K562 (cell line): ENCODE measurements at regions not wholly inside any gene's neighbourhood (a gene's known extent, or its start where the extent isn't known, plus 50 kb on each side); places are given as distances from the start of the nearest gene placed in this dataset.

Experiments used
- ATAC-seq: fragments of 200-7000 bp; cut with Tn5 transposase; 3 replicates; pipeline ENCODE4 v1.9.1; 2020; ENCODE audit warnings: moderate library complexity
- BruUV-seq: library from RNA; stranded (reverse); fragments of 400-500 nt; replicated peaks from 2 replicates; lab custom pipeline; 2021; lab: Mats Ljungman, UMichigan
- CTCF ChIA-PET: fragments of 300-600 bp; formaldehyde crosslinking; extraction: SDS; loops from one replicate; lab custom pipeline; 2021; ENCODE audit warnings: low intra/inter-chr PET ratio; lab: Yijun Ruan, JAX
- POLR2A ChIA-PET: fragments of 300-600, 350-650 bp; sonication (Branson Sonifier 250); formaldehyde crosslinking; extraction: SDS; loops from one replicate; lab custom pipeline; 2021; ENCODE audit warnings: antibody characterized with exemption, inconsistent platforms; lab: Yijun Ruan, JAX
- DNase-seq, 4 experiments: peaks; one replicate each; pipeline versions ENCODE4 v3.0.0 to v3.0.0-alpha.2; 2011 to 2018; ENCODE audit warnings: low spot score in 3 of 4, mixed read lengths in 3 of 4; ENCODE audit errors: extremely low read depth in 1 of 4
- FAIRE-seq: peaks from 2 replicates; lab custom pipeline; 2011; peaks lifted over from hg19 to GRCh38; lab: Jason Lieb, UNC
- H2AFZ ChIP-seq: 2 replicates; pipeline ENCODE4 v1.6.0; 2011; ENCODE audit warnings: low read depth, low read length, control low read depth, inconsistent platforms
- H3K27ac ChIP-seq: fragments of 200-600 bp; 3 replicates; pipeline ENCODE4 v1.8.0; 2011; ENCODE audit warnings: low read depth, mild to moderate bottlenecking, control low read depth, inconsistent platforms, low read length, moderate library complexity, mixed read lengths; ENCODE audit errors: extremely low read depth
- H3K27me3 ChIP-seq, 2 experiments: fragments of 300-600 bp in 1 of 2; 2 replicates in 1 of 2; 3 replicates in 1 of 2; pipeline versions ENCODE4 v1.6.0 to v1.8.0; 2011; ENCODE audit warnings: inconsistent platforms in 2 of 2, low read length in 2 of 2, mild to moderate bottlenecking in 1 of 2, mixed read lengths in 1 of 2, moderate library complexity in 1 of 2; ENCODE audit not compliant: control insufficient read depth in 2 of 2, insufficient read depth in 2 of 2
- H3K36me3 ChIP-seq: fragments of 300-600 bp; 3 replicates; pipeline ENCODE4 v1.8.0; 2011; ENCODE audit warnings: mild to moderate bottlenecking, low read length, inconsistent platforms; ENCODE audit not compliant: control insufficient read depth, insufficient read depth
- H3K4me1 ChIP-seq, 2 experiments: fragments of 200-600 bp in 1 of 2; replicated peaks in 1 of 2; 2 replicates in 1 of 2; 3 replicates in 1 of 2; pipeline versions ENCODE4 v1.5.1 to v1.8.0; 2011; ENCODE audit warnings: inconsistent platforms in 2 of 2, low read length in 2 of 2, mild to moderate bottlenecking in 1 of 2, mixed read lengths in 1 of 2, moderate library complexity in 1 of 2; ENCODE audit not compliant: control insufficient read depth in 2 of 2, insufficient read depth in 2 of 2
- H3K4me2 ChIP-seq: 2 replicates; pipeline ENCODE4 v1.6.1; 2011; ENCODE audit warnings: low read length, control low read depth, inconsistent platforms, mixed read lengths; ENCODE audit not compliant: insufficient read depth
- H3K4me3 ChIP-seq: fragments of 200-600 bp; sonication (generic), shearing (Covaris generic); 2 replicates; pipeline ENCODE4 v1.5.1; 2016; ENCODE audit warnings: control low read depth, inconsistent platforms
- H3K79me2 ChIP-seq: fragments of 200-600 bp; 3 replicates; pipeline ENCODE4 v1.8.0; 2011; ENCODE audit warnings: low read length, inconsistent platforms; ENCODE audit not compliant: control insufficient read depth, insufficient read depth
- H3K9ac ChIP-seq, 2 experiments: 2 replicates each; pipeline versions ENCODE4 v1.6.0 to v1.6.1; 2011; ENCODE audit warnings: low read depth in 2 of 2, low read length in 2 of 2, control low read depth in 1 of 2, inconsistent platforms in 1 of 2, mild to moderate bottlenecking in 1 of 2, mixed read lengths in 1 of 2; ENCODE audit not compliant: insufficient read depth in 1 of 2
- H3K9me1 ChIP-seq: one replicate; pipeline ENCODE4 v1.6.0; 2011; ENCODE audit warnings: inconsistent platforms, mild to moderate bottlenecking, low read length, moderate library complexity; ENCODE audit not compliant: control insufficient read depth, insufficient read depth
- H3K9me3 ChIP-seq: replicated peaks from 2 replicates; pipeline ENCODE4 v1.5.1; 2011; ENCODE audit warnings: low read depth, low read length, inconsistent platforms; ENCODE audit not compliant: control insufficient read depth, insufficient read depth
- H4K20me1 ChIP-seq: replicated peaks from 2 replicates; pipeline ENCODE4 v1.6.1; 2011; ENCODE audit warnings: low read length, inconsistent platforms, mixed read lengths; ENCODE audit not compliant: control insufficient read depth, insufficient read depth
- CBX8 ChIP-seq: fragments of 200-600 bp; sonication (generic); IDR thresholded peaks from 2 replicates; pipeline ENCODE4 v1.6.1; 2012; ENCODE audit warnings: borderline replicate concordance, mixed run types, low read depth, mild to moderate bottlenecking, moderate library complexity, mixed read lengths, low read length, control low read depth, inconsistent platforms; ENCODE audit not compliant: poor library complexity, severe bottlenecking; ENCODE audit errors: extremely low read depth
- E2F5 ChIP-seq: sonication (generic); formaldehyde crosslinking; IDR thresholded peaks from 2 replicates; pipeline ENCODE4 v1.8.0; 2022; ENCODE audit warnings: mild to moderate bottlenecking, missing genetic modification reagents
- EHMT2 ChIP-seq: fragments of 450-650 bp; IDR thresholded peaks from 2 replicates; pipeline ENCODE4 v1.6.1; 2018; ENCODE audit warnings: antibody characterized with exemption
- GATAD2B ChIP-seq: fragments of 450-650 bp; IDR thresholded peaks from 2 replicates; pipeline ENCODE4 v1.6.1; 2017; ENCODE audit warnings: mild to moderate bottlenecking, borderline replicate concordance
- HCFC1 ChIP-seq: IDR thresholded peaks from 2 replicates; pipeline ENCODE4 v1.6.1; 2012; ENCODE audit warnings: low read depth, low read length, improper control_type of control experiment
- JUND ChIP-seq, 2 experiments: IDR thresholded peaks; 2 replicates in 1 of 2; 3 replicates in 1 of 2; pipeline ENCODE4 v1.6.1; 2011; ENCODE audit warnings: borderline replicate concordance in 2 of 2, low read depth in 2 of 2, low read length in 2 of 2, improper control_type of control experiment in 1 of 2, missing biosample characterization in 1 of 2, missing genetic modification characterization in 1 of 2, missing genetic modification reagents in 1 of 2
- NR2C2 ChIP-seq, 2 experiments: fragments of 200-800 bp in 1 of 2; sonication (Bioruptor generic) in 1 of 2; sonication (generic) in 1 of 2; formaldehyde crosslinking in 1 of 2; IDR thresholded peaks; 2 replicates each; pipeline versions ENCODE4 v1.6.1 to v1.8.0; 2016 to 2022; ENCODE audit warnings: mild to moderate bottlenecking in 1 of 2, missing compliant biosample characterization in 1 of 2, missing genetic modification characterization in 1 of 2, missing genetic modification reagents in 1 of 2
- PHB ChIP-seq: fragments of 250-450 bp; sonication (Bioruptor Pico); IDR thresholded peaks from 2 replicates; pipeline ENCODE4 v1.5.0; 2021
- POLR2G ChIP-seq: fragments of 200-400 bp; formaldehyde crosslinking; IDR thresholded peaks from 2 replicates; pipeline ENCODE4 v1.6.1; 2017; ENCODE audit warnings: low read depth, mild to moderate bottlenecking, antibody characterized with exemption, low read length, moderate library complexity
- RAD51 ChIP-seq: fragments of 450-650 bp; IDR thresholded peaks from 2 replicates; pipeline ENCODE4 v1.7.1; 2016; ENCODE audit warnings: low read depth, mild to moderate bottlenecking, borderline replicate concordance
- SMAD1 ChIP-seq: fragments of 150-350 bp; IDR thresholded peaks from 2 replicates; pipeline ENCODE4 v1.6.1; 2014; ENCODE audit warnings: low read length, low read depth; ENCODE audit not compliant: partially characterized antibody
- SRF ChIP-seq, 2 experiments: fragments of 250-450, 450-650 bp in 1 of 2; sonication (Bioruptor Pico) in 1 of 2; sonication (generic) in 1 of 2; formaldehyde crosslinking; IDR thresholded peaks; 2 replicates each; pipeline versions ENCODE4 v1.5.0 to v1.5.1; 2020 to 2022; ENCODE audit warnings: mild to moderate bottlenecking in 1 of 2, missing genetic modification reagents in 1 of 2
- TAF15 ChIP-seq: fragments of 200-400 bp; formaldehyde crosslinking; IDR thresholded peaks from 2 replicates; pipeline ENCODE4 v1.6.1; 2017; ENCODE audit warnings: mild to moderate bottlenecking, low read depth, low read length, moderate library complexity
- TGIF2 ChIP-seq: sonication (generic); formaldehyde crosslinking; IDR thresholded peaks from 2 replicates; pipeline ENCODE4 v1.8.1; 2022; ENCODE audit warnings: mild to moderate bottlenecking, missing genetic modification reagents, moderate library complexity
- ZNF212 ChIP-seq: fragments of 450-650 bp; formaldehyde crosslinking; IDR thresholded peaks from 2 replicates; pipeline ENCODE4 v1.4.0; 2020; ENCODE audit warnings: mild to moderate bottlenecking
- ZNF41 ChIP-seq: fragments of 250-450 bp; sonication (Bioruptor Pico); conservative IDR thresholded peaks from 2 replicates; pipeline ENCODE4 v1.4.0; 2020; ENCODE audit warnings: mild to moderate bottlenecking
- ZNF551 ChIP-seq: fragments of 250-450 bp; sonication (Bioruptor Pico); IDR thresholded peaks from 2 replicates; pipeline ENCODE4 v1.5.0; 2021; ENCODE audit warnings: mild to moderate bottlenecking, moderate library complexity
- ZNF589 ChIP-seq: fragments of 200-800 bp; sonication (Bioruptor generic); IDR thresholded peaks from 2 replicates; pipeline ENCODE4 v1.6.1; 2016; ENCODE audit warnings: low read depth, missing genetic modification characterization, missing compliant biosample characterization
- WGBS: fragments of 100-300 bp; shearing (Covaris generic); methylation state at CpG from one replicate; pipeline ENCODE4 v1.1.6; 2016; ENCODE audit warnings: low coverage, mixed read lengths; ENCODE audit not compliant: insufficient coverage; ENCODE audit errors: missing lambda C conversion rate; 5-methylcytosine and 5-hydroxymethylcytosine counted together
- in situ Hi-C: fragments of 300-500 bp; cut with MboI; formaldehyde crosslinking; loops from 4 replicates; pipeline ENCODE4 v1.15.0; 2018; ENCODE audit warnings: inconsistent platforms, mixed read lengths
- intact Hi-C: fragments of 100-400 bp; cut with micrococcal nuclease; formaldehyde crosslinking; loops from 2 replicates; pipeline ENCODE4 v1.14.2; 2022
- TF ChIP-seq, protein P1 (sequence below): fragments of 250-450 bp; sonication (Bioruptor Pico); IDR thresholded peaks from 2 replicates; pipeline ENCODE4 v1.5.0; 2021; ENCODE audit warnings: mild to moderate bottlenecking, moderate library complexity

DNA sequence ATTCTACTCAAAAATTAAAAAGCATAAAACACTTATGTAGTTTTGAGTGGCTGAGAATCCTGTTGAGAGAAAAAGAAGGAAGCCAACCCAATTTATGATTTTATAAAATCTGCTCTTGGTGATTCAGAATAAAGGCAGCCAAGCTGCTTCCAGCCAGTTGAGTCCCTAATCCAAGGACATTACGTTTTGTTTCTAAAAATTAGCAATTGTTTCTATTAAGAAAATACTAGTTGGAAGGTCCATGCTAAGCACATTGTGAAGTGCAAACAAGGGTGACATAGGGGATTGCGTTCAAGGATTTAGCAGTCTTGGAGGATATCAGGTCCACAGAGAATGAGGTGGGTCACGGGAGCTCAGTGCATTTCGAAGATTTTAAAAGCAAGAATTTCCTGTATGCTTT lies 987.7 kb downstream of the TYW1 start:
- no peak overlapping the region for H2AFZ ChIP-seq
- H3K9me3 ChIP-seq: no peaks in the 10 kb centered on the region
- H4K20me1 ChIP-seq: no peaks in the 10 kb centered on the region
- H3K4me2 ChIP-seq: no peak overlapping the region
- ChIA-PET POLR2A (no interaction called here), CTCF (no interaction called here)
- in situ Hi-C loops: no loop called here
- FAIRE-seq (no peak), DNase-seq (no peak)
- TF ChIP-seq ZNF589 (CRISPR knock-in tag): no peak
- TF ChIP-seq ZNF212 (CRISPR knock-in tag): no peak
- TF ChIP-seq PHB (CRISPR knock-in tag): no peak
- no peak for TF ChIP-seq NR2C2 (CRISPR knock-in tag; IDR thresholded peaks at IDR 0.05)
- TF ChIP-seq NR2C2 (tag; IDR thresholded peaks at IDR 0.05): no peak
- no peak for TF ChIP-seq GATAD2B
- TF ChIP-seq ZNF551 (CRISPR knock-in tag): no peak
- TF ChIP-seq CBX8: no peak
- TF ChIP-seq SRF (CRISPR knock-in tag; IDR thresholded peaks at IDR 0.05): no peak
- no peak for TF ChIP-seq TGIF2 (CRISPR knock-in tag)
- TF ChIP-seq EHMT2: no peak
- no peak for TF ChIP-seq POLR2G
- TF ChIP-seq HCFC1: no peak
- TF ChIP-seq, protein P1, sequence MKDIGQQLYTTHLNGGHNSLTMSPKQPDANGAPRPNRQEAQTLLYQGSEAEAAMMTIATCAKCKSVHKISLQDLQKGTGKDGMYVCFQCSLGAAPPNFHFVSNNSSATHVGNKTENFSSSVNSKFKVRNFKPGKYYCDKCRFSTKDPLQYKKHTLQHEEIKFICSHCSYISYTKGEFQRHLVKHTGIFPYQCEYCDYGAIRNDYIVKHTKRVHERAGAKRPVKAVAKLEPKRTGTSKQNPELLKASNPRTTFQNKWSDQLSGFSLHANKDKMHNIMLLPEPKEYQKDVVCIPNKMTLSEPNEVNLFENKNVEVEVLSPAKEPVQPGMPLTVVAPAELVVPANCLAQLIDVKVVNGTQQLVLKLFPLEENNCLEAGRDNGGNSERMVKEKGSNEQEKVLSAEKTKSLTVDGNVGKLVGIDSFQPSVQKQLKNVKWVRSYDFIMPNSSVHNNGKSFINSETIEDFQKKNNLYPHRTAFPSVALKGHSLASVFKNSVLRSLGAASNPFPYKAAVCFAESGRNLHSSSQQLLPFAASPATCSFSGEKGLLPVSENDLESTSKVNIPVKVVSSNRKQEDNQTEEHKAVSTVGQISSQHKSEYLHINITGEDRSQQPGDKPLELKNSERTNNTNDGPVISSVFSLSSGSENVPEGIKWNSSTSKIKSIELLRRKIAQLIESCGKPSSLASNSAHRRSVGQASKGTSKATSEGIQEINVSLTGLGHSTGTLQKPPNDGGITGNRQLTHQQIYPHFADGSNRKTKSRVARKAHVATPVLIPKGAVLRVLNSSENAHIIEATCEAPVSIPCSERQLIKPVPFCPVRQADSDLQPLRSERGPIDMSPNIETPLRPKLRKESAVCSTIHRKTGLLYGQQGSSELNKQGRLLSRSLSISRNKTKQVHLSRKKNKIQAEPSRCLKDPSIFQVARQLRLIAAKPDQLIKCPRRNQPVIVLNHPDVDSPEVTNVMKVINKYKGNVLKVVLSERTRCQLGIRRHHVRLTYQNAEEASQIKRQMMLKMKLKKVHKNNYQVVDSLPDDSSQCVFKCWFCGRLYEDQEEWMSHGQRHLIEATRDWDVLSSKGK (CRISPR knock-in tag): no peak
- TF ChIP-seq JUND (IDR thresholded peaks at IDR 0.05; ENCODE audit: borderline replicate concordance, low read depth, low read length): no peak
- no peak for TF ChIP-seq JUND (tag; IDR thresholded peaks at IDR 0.05; ENCODE audit: borderline replicate concordance, low read depth, low read length)
- no peak for TF ChIP-seq RAD51
- TF ChIP-seq TAF15: no peak
- TF ChIP-seq ZNF41 (CRISPR knock-in tag): no peak
- TF ChIP-seq E2F5 (CRISPR knock-in tag): no peak
- TF ChIP-seq SMAD1: no peak
- TF ChIP-seq, all 486 proteins: peak for 0
- H3K36me3 ChIP-seq: no peaks in the 10 kb centered on the region
- no peaks in the 10 kb centered on the region for H3K9me1 ChIP-seq
- 2% methylated on average over 4 of the region's 4 CpGs for WGBS
- BruUV-seq: no TSS peak
- intact Hi-C loops: no loop called here
- no peak overlapping the region for H3K4me3 ChIP-seq
- H3K79me2 ChIP-seq: no peaks in the 10 kb centered on the region
- no peaks in the 10 kb centered on the region for H3K27me3 ChIP-seq
- no peak overlapping the region for H3K9ac ChIP-seq
- no peak for ATAC-seq
- no peaks in the 10 kb centered on the region for H3K4me1 ChIP-seq
- H3K27ac ChIP-seq: no peak overlapping the region
